B cell (primary cell): ENCODE measurements at regions not wholly inside any gene's neighbourhood (a gene's known extent, or its start where the extent isn't known, plus 50 kb on each side); places are given as distances from the start of the nearest gene placed in this dataset.

Source experiments
- ATAC-seq: fragments of 200-7000 bp; cut with Tn5 transposase; one replicate; pipeline ENCODE4 v1.10.0; 2021; ENCODE audit warnings: low read depth, mild to moderate bottlenecking, moderate number of reproducible peaks, moderate library complexity
- CTCF ChIA-PET: fragments of 350-600 bp; sonication (Branson Sonifier 250); formaldehyde crosslinking; loops from one replicate; lab custom pipeline; 2021; ENCODE audit warnings: antibody characterized with exemption, inconsistent platforms; lab: Charles Lee
- POLR2A ChIA-PET: fragments of 350-600 bp; sonication (Branson Sonifier 250); formaldehyde crosslinking; loops from one replicate; lab custom pipeline; 2021; ENCODE audit warnings: antibody characterized with exemption; lab: Charles Lee
- DNase-seq: peaks from one replicate; pipeline ENCODE4 v3.0.0; 2013
- H2AFZ ChIP-seq: 2 replicates; pipeline ENCODE4 v1.6.1; 2012; ENCODE audit warnings: mild to moderate bottlenecking, low read depth, low read length; ENCODE audit not compliant: insufficient read depth, poor library complexity, severe bottlenecking
- H3K27ac ChIP-seq, 2 donors: 1 replicate in 1 of 2; 2 replicates in 1 of 2; pipeline ENCODE4 v1.5.1; 2012 to 2013; ENCODE audit warnings: low read length in 2 of 2, mild to moderate bottlenecking in 2 of 2, moderate library complexity in 1 of 2
- H3K27me3 ChIP-seq, 4 experiments: fragments of 200-600 bp in 1 of 4; sonication (generic) in 1 of 4; replicated peaks in 1 of 4; 1 replicate in 2 of 4; 2 replicates in 2 of 4; pipeline versions ENCODE4 v1.6.1 to v1.7.0; 2013 to 2016; ENCODE audit warnings: low read length in 3 of 4, mild to moderate bottlenecking in 2 of 4, mixed read lengths in 1 of 4, moderate library complexity in 1 of 4; ENCODE audit not compliant: insufficient read depth in 4 of 4, control insufficient read depth in 3 of 4; ENCODE audit errors: control extremely low read depth in 1 of 4
- H3K36me3 ChIP-seq, 2 experiments: replicated peaks in 1 of 2; 1 replicate in 1 of 2; 2 replicates in 1 of 2; pipeline versions ENCODE4 v1.6.1 to v1.7.1; 2013; ENCODE audit warnings: low read length in 1 of 2; ENCODE audit not compliant: insufficient read depth in 2 of 2, control insufficient read depth in 1 of 2; ENCODE audit errors: control extremely low read depth in 1 of 2, extremely low read depth in 1 of 2
- H3K4me1 ChIP-seq, 2 donors: fragments of 200-600 bp in 1 of 2; sonication (generic) in 1 of 2; 1 replicate in 1 of 2; 2 replicates in 1 of 2; pipeline versions ENCODE4 v1.5.1 to v1.6.1; 2013 to 2017; ENCODE audit warnings: low read length in 2 of 2; ENCODE audit not compliant: control insufficient read depth in 2 of 2, insufficient read depth in 2 of 2
- H3K4me2 ChIP-seq: replicated peaks from 2 replicates; pipeline ENCODE3; 2012; ENCODE audit warnings: mild to moderate bottlenecking, low read depth, low read length; ENCODE audit not compliant: poor library complexity, severe bottlenecking
- H3K4me3 ChIP-seq, 5 experiments: fragments of 200-600 bp in 1 of 5; sonication (generic) in 1 of 5; 1 replicate in 3 of 5; 2 replicates in 2 of 5; pipeline versions ENCODE4 v1.5.1 to v1.7.0; 2011 to 2016; ENCODE audit warnings: low read length in 4 of 5, mild to moderate bottlenecking in 4 of 5, low read depth in 2 of 5, control low read depth in 1 of 5, moderate library complexity in 1 of 5; ENCODE audit not compliant: insufficient read depth in 1 of 5; ENCODE audit errors: control extremely low read depth in 1 of 5, extremely low read depth in 1 of 5
- H3K79me2 ChIP-seq: fragments of 200-600 bp; sonication (generic); one replicate; pipeline ENCODE4 v1.6.0; 2016; ENCODE audit warnings: low read length; ENCODE audit not compliant: control insufficient read depth, insufficient read depth
- H3K9ac ChIP-seq: fragments of 200-600 bp; sonication (generic); 2 replicates; pipeline ENCODE4 v1.6.1; 2017; ENCODE audit warnings: mild to moderate bottlenecking, low read length, moderate library complexity
- H3K9me3 ChIP-seq, 3 donors: one replicate each; pipeline versions ENCODE4 v1.6.1 to v1.7.1; 2013; ENCODE audit warnings: low read length in 2 of 3; ENCODE audit not compliant: control insufficient read depth in 2 of 3, insufficient read depth in 1 of 3; ENCODE audit errors: control extremely low read depth in 1 of 3
- H4K20me1 ChIP-seq: 2 replicates; pipeline ENCODE4 v1.6.0; 2012; ENCODE audit warnings: mild to moderate bottlenecking, low read length; ENCODE audit not compliant: insufficient read depth, control insufficient read depth, poor library complexity, severe bottlenecking
- H3K27ac Mint-ChIP-seq: one replicate; pipeline ENCODE4 v1.8.0; 2021; ENCODE audit warnings: mixed read lengths
- H3K27me3 Mint-ChIP-seq: one replicate; pipeline ENCODE4 v1.8.0; 2021; ENCODE audit warnings: mixed read lengths
- H3K4me1 Mint-ChIP-seq: one replicate; pipeline ENCODE4 v1.8.0; 2021; ENCODE audit warnings: mixed read lengths
- H3K4me3 Mint-ChIP-seq: one replicate; pipeline ENCODE4 v1.8.0; 2021; ENCODE audit warnings: mixed read lengths
- H3K9me3 Mint-ChIP-seq: one replicate; pipeline ENCODE4 v1.8.0; 2022; ENCODE audit warnings: mixed read lengths; ENCODE audit not compliant: insufficient read depth
- EZH2 ChIP-seq: IDR thresholded peaks from 2 replicates; pipeline ENCODE4 v1.6.1; 2012; ENCODE audit warnings: borderline replicate concordance, low read depth, mild to moderate bottlenecking, moderate library complexity, low read length; ENCODE audit not compliant: insufficient read depth, poor library complexity, severe bottlenecking
- WGBS: methylation state at CpG from one replicate; pipeline ENCODE4 v1.1.5; 2013; ENCODE audit warnings: missing lambda C conversion rate; ENCODE audit not compliant: insufficient coverage; 5-methylcytosine and 5-hydroxymethylcytosine counted together
- intact Hi-C: fragments of 100-400 bp; cut with micrococcal nuclease; formaldehyde crosslinking; loops from one replicate; pipeline ENCODE4 v1.10.0; 2022
- TF ChIP-seq, protein P1 (sequence below): fragments of 200-600 bp; IDR thresholded peaks from one replicate; pipeline ENCODE4 v1.8.0; 2022; ENCODE audit warnings: antibody characterized with exemption, mild to moderate bottlenecking

- Histone ChIP-seq H3K27ac (no peak overlapping the region), H3K36me3 (no peaks in the 10 kb centered on the region), H3K4me2 (no peak overlapping the region), H2AFZ (no peak overlapping the region), H3K79me2 (no peaks in the 10 kb centered on the region), H3K9ac (no peak overlapping the region), H3K4me3 (no peak overlapping the region), H3K27me3 (no peaks in the 10 kb centered on the region), H3K4me1 (no peaks in the 10 kb centered on the region), H3K9me3 (no peaks in the 10 kb centered on the region), H4K20me1 (no peaks in the 10 kb centered on the region)
- Mint-ChIP-seq H3K27me3 (peaks cover 13% of the 10 kb centered on the region), H3K4me3 (no peak overlapping the region), H3K4me1 (no peaks in the 10 kb centered on the region), H3K27ac (no peak overlapping the region), H3K9me3 (no peaks in the 10 kb centered on the region)
- ChIA-PET CTCF (interaction anchor here (3.9 kb wide), 1 partner anchor 12 kb away, joined by 15 read pairs; no protein-coding TSS in a partner anchor), POLR2A (no interaction called here)
- TF ChIP-seq, protein P1, sequence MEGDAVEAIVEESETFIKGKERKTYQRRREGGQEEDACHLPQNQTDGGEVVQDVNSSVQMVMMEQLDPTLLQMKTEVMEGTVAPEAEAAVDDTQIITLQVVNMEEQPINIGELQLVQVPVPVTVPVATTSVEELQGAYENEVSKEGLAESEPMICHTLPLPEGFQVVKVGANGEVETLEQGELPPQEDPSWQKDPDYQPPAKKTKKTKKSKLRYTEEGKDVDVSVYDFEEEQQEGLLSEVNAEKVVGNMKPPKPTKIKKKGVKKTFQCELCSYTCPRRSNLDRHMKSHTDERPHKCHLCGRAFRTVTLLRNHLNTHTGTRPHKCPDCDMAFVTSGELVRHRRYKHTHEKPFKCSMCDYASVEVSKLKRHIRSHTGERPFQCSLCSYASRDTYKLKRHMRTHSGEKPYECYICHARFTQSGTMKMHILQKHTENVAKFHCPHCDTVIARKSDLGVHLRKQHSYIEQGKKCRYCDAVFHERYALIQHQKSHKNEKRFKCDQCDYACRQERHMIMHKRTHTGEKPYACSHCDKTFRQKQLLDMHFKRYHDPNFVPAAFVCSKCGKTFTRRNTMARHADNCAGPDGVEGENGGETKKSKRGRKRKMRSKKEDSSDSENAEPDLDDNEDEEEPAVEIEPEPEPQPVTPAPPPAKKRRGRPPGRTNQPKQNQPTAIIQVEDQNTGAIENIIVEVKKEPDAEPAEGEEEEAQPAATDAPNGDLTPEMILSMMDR = no peak
- TF ChIP-seq EZH2 = no peak
- DNase-seq (no peak), ATAC-seq (no peak)
- intact Hi-C loops = no loop called here
- no CpG with 5 or more reads among the region's 3 CpGs for WGBS
These were observed 62.6 kb upstream of the VASH1 start for GRCh38 chr14:76698631-76699030.

DNA sequence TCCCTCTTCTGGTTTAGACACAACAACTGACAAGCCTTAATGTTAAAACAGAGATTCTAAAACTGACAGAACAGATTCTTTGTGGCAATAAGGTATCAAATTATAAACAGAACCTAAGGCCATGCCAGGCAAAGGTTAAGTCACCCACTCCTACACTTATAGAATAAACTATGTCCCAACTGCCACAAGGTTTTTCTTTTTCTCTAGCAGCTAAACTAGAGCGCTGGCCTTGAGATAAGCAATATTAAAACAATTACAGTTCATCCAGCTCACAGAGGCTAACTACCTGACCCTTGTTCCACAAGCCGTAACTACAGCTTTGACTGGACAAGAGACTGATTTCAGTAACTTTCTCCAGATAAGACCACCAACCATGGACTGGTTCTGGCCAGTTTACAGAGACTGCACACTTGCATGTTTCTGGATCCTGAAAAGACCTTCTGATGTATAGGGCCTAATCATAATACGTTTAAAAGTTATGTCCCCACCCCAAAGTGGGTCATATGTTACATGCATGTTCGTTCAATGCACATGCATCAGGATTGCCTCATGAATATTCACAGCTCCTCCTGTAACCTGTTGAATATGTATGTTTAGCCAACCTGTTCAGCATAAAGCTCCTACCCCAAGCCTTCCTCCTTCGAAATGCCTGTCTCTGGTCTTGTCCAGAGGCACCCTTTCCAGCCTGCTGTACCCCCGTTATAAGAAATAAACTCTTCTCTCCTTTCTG is 61.9 kb upstream of the VASH1 start:
- no peaks in the 10 kb centered on the region for H3K4me1 Mint-ChIP-seq

More for the DNA sequence above, 61.9 kb upstream of the VASH1 start:
- Histone ChIP-seq H3K27ac (no peak overlapping the region), H3K4me1 (no peaks in the 10 kb centered on the region), H3K4me3 (no peak overlapping the region), H3K27me3 (no peaks in the 10 kb centered on the region), H3K9me3 (no peaks in the 10 kb centered on the region), H3K4me2 (no peak overlapping the region), H3K9ac (no peak overlapping the region), H2AFZ (no peak overlapping the region), H3K36me3 (no peaks in the 10 kb centered on the region), H3K79me2 (no peaks in the 10 kb centered on the region), H4K20me1 (no peaks in the 10 kb centered on the region)
- H3K9me3 Mint-ChIP-seq = no peaks in the 10 kb centered on the region
- DNase-seq (no peak), ATAC-seq (no peak)
- TF ChIP-seq, protein P1 = no peak
- no peak for TF ChIP-seq EZH2
- POLR2A ChIA-PET = no interaction called here
- H3K27ac Mint-ChIP-seq = no peak overlapping the region
- 86% methylated on average over 2 of the region's 6 CpGs for WGBS
- H3K4me3 Mint-ChIP-seq = no peak overlapping the region
- intact Hi-C loops = no loop called here
- CTCF ChIA-PET = interaction anchor here (3.9 kb wide), 1 partner anchor 11 kb away, joined by 15 read pairs; no protein-coding TSS in a partner anchor
- peaks cover 9% of the 10 kb centered on the region for H3K27me3 Mint-ChIP-seq
